ENCODE measurements at regions not wholly inside any gene's neighbourhood (a gene's known extent, or its start where the extent isn't known, plus 50 kb on each side); places are given as distances from the start of the nearest gene placed in this dataset.
"Not testable (repeated sequence)": the region's sequence is repeated elsewhere in the genome, so short reads cannot be mapped to it uniquely, and the experiment has no call there.

GRCh38 chr15:24772266-24772665, 96.7 kb downstream of the NPAP1 start:
- no peak for TF ChIP-seq CTCF (conservative IDR thresholded peaks at IDR 0.05; ENCODE audit: low read depth, low read length)
- peak overlapping the region; percentile 58 for H3K4me3 ChIP-seq (ENCODE audit: low read length)
- DNase-seq (ENCODE audit: low read depth), result no peak

- H3K4me3 ChIP-seq (ENCODE audit: low read length), result peak overlapping the region; percentile 58
- peak; percentile 53 for DNase-seq (ENCODE audit: low read depth)
- no peak for TF ChIP-seq CTCF (conservative IDR thresholded peaks at IDR 0.05; ENCODE audit: low read depth, low read length)
Measured at GRCh38 chr15:24772686-24773373, 97.3 kb downstream of the NPAP1 start.

- TF ChIP-seq CTCF (conservative IDR thresholded peaks at IDR 0.05; ENCODE audit: low read depth, low read length), result no peak
- H3K4me3 ChIP-seq (ENCODE audit: low read length), result no peak overlapping the region
- DNase-seq (ENCODE audit: low read depth), result no peak
Measured at GRCh38 chr15:24777307-24777706, 101.7 kb downstream of the NPAP1 start.

GRCh38 chr15:24784506-24784905, 108.9 kb downstream of the NPAP1 start:
- DNase-seq (ENCODE audit: low read depth), result no peak
- H3K4me3 ChIP-seq (ENCODE audit: low read length), result no peak overlapping the region
- TF ChIP-seq CTCF (conservative IDR thresholded peaks at IDR 0.05; ENCODE audit: low read depth, low read length), result no peak

- no peak for TF ChIP-seq CTCF (conservative IDR thresholded peaks at IDR 0.05; ENCODE audit: low read depth, low read length)
- DNase-seq (ENCODE audit: low read depth), result no peak
- H3K4me3 ChIP-seq (ENCODE audit: low read length), result no peak overlapping the region
Measured at GRCh38 chr15:24786347-24786746, 110.8 kb downstream of the NPAP1 start.

- not testable (repeated sequence) for DNase-seq (ENCODE audit: low read depth); H3K4me3 ChIP-seq (ENCODE audit: low read length)
Measured at GRCh38 chr15:24802624-24803023, 127.0 kb downstream of the NPAP1 start.

GRCh38 chr15:24819680-24820079, 135.1 kb upstream of the SNRPN start:
- no peak overlapping the region for H3K4me3 ChIP-seq (ENCODE audit: low read length)
- TF ChIP-seq CTCF (conservative IDR thresholded peaks at IDR 0.05; ENCODE audit: low read depth, low read length), result no peak
- no peak for DNase-seq (ENCODE audit: low read depth)

Measured in retinal pigment epithelial cell (primary cell).